GM12865 (cell line): ENCODE measurements at regions not wholly inside any gene's neighbourhood (a gene's known extent, or its start where the extent isn't known, plus 50 kb on each side); places are given as distances from the start of the nearest gene placed in this dataset.

Experiments used
- DNase-seq: peaks from one replicate; pipeline ENCODE4 v3.0.0; 2010; ENCODE audit warnings: low read depth
- H3K4me3 ChIP-seq: 2 replicates; pipeline ENCODE4 v1.5.1; 2011; ENCODE audit warnings: mild to moderate bottlenecking, low read depth, low read length, control low read depth
- CTCF ChIP-seq: IDR thresholded peaks from 2 replicates; pipeline ENCODE4 v1.5.1; 2011; ENCODE audit warnings: low read length, control low read depth, low read depth, inconsistent platforms; ENCODE audit not compliant: insufficient read depth; ENCODE audit errors: missing control alignments

GRCh38 chr6:21769968-21770367, 176.4 kb downstream of the SOX4 start:
- no peak for DNase-seq
- no peak for TF ChIP-seq CTCF
- H3K4me3 ChIP-seq, result no peak overlapping the region

GRCh38 chr6:21771626-21772320, 178.2 kb downstream of the SOX4 start:
- H3K4me3 ChIP-seq, result no peak overlapping the region
- no peak for TF ChIP-seq CTCF
- no peak for DNase-seq

- no peak overlapping the region for H3K4me3 ChIP-seq
- TF ChIP-seq CTCF, result no peak
These were observed 178.9 kb downstream of the SOX4 start for GRCh38 chr6:21772477-21772876.

GRCh38 chr6:21772884-21773575, 179.5 kb downstream of the SOX4 start:
- TF ChIP-seq CTCF, result no peak
- DNase-seq, result no peak
- H3K4me3 ChIP-seq, result no peak overlapping the region

More at GRCh38 chr6:21772477-21772876, 178.9 kb downstream of the SOX4 start:
- no peak for DNase-seq

- H3K4me3 ChIP-seq, result no peak overlapping the region
- TF ChIP-seq CTCF, result no peak
- no peak for DNase-seq
These were observed 180.0 kb downstream of the SOX4 start for GRCh38 chr6:21773576-21773968.

GRCh38 chr6:21777846-21778245, 184.3 kb downstream of the SOX4 start:
- H3K4me3 ChIP-seq, result no peak overlapping the region
- TF ChIP-seq CTCF, result no peak
- no peak for DNase-seq
